ENCODE measurements at regions not wholly inside any gene's neighbourhood (a gene's known extent, or its start where the extent isn't known, plus 50 kb on each side); places are given as distances from the start of the nearest gene placed in this dataset.

DNA sequence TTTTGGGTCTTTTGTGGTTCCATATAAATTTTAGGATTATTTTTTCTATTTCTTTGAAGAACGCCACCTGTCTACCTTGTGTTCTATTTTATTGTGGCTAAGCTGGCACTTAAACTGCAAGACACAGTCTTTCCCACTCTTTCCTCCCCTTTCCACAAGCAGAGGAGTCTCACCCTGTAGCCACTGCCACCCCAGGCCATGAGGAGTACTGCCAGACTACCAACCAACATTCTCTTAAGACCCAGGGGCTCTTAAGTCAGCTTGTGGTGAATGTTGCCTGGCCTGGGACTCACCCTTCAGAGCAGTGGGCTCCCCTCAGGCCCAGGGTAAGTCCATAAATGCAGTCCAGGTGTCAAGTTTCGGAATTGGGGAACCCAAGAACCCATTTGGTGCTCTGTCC, 58.0 kb upstream of the FMR1 start:
- Histone ChIP-seq H3K4ac (ENCODE audit: low read depth, low read length) (no peak overlapping the region), H3T11ph (ENCODE audit: low read length) (no peak overlapping the region), H2BK15ac (ENCODE audit: low read depth, low read length) (no peak overlapping the region), H3K4me1 (ENCODE audit: insufficient read depth, low read length) (no peaks in the 10 kb centered on the region), H4K5ac (ENCODE audit: insufficient read length, low read depth, low read length) (no peak overlapping the region), H3K27ac (ENCODE audit: insufficient read length, low read depth, low read length) (no peak overlapping the region), H2BK12ac (ENCODE audit: insufficient read length, low read depth, low read length) (no peak overlapping the region), H2AK5ac (ENCODE audit: insufficient read length, low read length) (no peak overlapping the region), H3K14ac (ENCODE audit: insufficient read depth, low read length) (no peak overlapping the region), H3K23me2 (ENCODE audit: insufficient read length, low read depth, low read length, poor library complexity, severe bottlenecking) (no peaks in the 10 kb centered on the region), H2BK20ac (ENCODE audit: low read depth, low read length, poor library complexity, severe bottlenecking) (no peak overlapping the region), H3K9ac (ENCODE audit: extremely low read depth, insufficient read length, low read length) (no peak overlapping the region), H2BK5ac (ENCODE audit: insufficient read length, low read length) (no peak overlapping the region), H3K23ac (ENCODE audit: insufficient read length, low read depth, low read length) (no peak overlapping the region), H3K9me3 (ENCODE audit: control insufficient read depth, low read depth, low read length) (peaks cover 28% of the 10 kb centered on the region), H4K91ac (ENCODE audit: insufficient read length, low read depth, low read length) (no peak overlapping the region), H3K79me2 (ENCODE audit: insufficient read depth, low read length) (no peaks in the 10 kb centered on the region), H3K79me1 (ENCODE audit: insufficient read depth, low read depth, low read length, poor library complexity, severe bottlenecking) (no peaks in the 10 kb centered on the region), H2AFZ (ENCODE audit: low read length) (no peak overlapping the region), H3K18ac (ENCODE audit: insufficient read length, low read depth, low read length) (no peak overlapping the region), H4K20me1 (ENCODE audit: control insufficient read depth, insufficient read depth, insufficient read length) (no peaks in the 10 kb centered on the region), H3K56ac (ENCODE audit: insufficient read length, low read depth, low read length) (no peak overlapping the region), H3K4me2 (ENCODE audit: insufficient read depth, insufficient read length, low read length) (no peak overlapping the region), H4K8ac (replicated peaks; ENCODE audit: insufficient read length, low read depth, low read length) (no peak overlapping the region), H3K27me3 (ENCODE audit: insufficient read depth, low read length) (no peaks in the 10 kb centered on the region), H2BK120ac (ENCODE audit: low read depth, low read length, poor library complexity, severe bottlenecking) (no peak overlapping the region)
- Mint-ChIP-seq H3K4me1 (no peaks in the 10 kb centered on the region), H3K36me3 (ENCODE audit: insufficient read depth in 1 of 3, low read depth in 3 of 3) (peaks cover 0 to 5% (median 0%) of the 10 kb centered on the region in 3 experiments; a peak in 4 of 7 replicates), H3K27ac (no peak overlapping the region), H3K27me3 (ENCODE audit: low read depth) (peaks cover 4% of the 10 kb centered on the region; the same call in 1 of the 2 replicates), H3K4me3 (no peak overlapping the region), H3K9me3 (peaks cover 67 to 70% of the 10 kb centered on the region in 2 experiments)
- WGBS (ENCODE audit: extremely low coverage, insufficient read length, low lambda C conversion rate): no CpG with 5 or more reads among the region's 2 CpGs
- TF ChIP-seq, protein P1, sequence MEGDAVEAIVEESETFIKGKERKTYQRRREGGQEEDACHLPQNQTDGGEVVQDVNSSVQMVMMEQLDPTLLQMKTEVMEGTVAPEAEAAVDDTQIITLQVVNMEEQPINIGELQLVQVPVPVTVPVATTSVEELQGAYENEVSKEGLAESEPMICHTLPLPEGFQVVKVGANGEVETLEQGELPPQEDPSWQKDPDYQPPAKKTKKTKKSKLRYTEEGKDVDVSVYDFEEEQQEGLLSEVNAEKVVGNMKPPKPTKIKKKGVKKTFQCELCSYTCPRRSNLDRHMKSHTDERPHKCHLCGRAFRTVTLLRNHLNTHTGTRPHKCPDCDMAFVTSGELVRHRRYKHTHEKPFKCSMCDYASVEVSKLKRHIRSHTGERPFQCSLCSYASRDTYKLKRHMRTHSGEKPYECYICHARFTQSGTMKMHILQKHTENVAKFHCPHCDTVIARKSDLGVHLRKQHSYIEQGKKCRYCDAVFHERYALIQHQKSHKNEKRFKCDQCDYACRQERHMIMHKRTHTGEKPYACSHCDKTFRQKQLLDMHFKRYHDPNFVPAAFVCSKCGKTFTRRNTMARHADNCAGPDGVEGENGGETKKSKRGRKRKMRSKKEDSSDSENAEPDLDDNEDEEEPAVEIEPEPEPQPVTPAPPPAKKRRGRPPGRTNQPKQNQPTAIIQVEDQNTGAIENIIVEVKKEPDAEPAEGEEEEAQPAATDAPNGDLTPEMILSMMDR (conservative IDR thresholded peaks at IDR 0.05): peak; percentile 26; the same call in 1 of the 3 replicates
- peak; percentile 29 for DNase-seq

Measured in H9 (cell line).